GM21360 (cell line): ENCODE measurements at regions not wholly inside any gene's neighbourhood (a gene's known extent, or its start where the extent isn't known, plus 50 kb on each side); places are given as distances from the start of the nearest gene placed in this dataset.
A peak's percentile ranks its signal among the peaks of the same experiment; 100 is the strongest.

ENCODE experiments used
- ATAC-seq: cut with Tn5 transposase; IDR thresholded peaks from one replicate; pipeline ENCODE4 v1.9.1; 2021; ENCODE audit warnings: mild to moderate bottlenecking, moderate library complexity; ENCODE audit not compliant: unreplicated experiment

GRCh38 chr6:84361372-84362192 is 134.1 kb upstream of the CEP162 start:
- no peak for ATAC-seq

- ATAC-seq = no peak
These were observed 132.6 kb upstream of the CEP162 start for GRCh38 chr6:84360039-84360438.

GRCh38 chr6:84358581-84358980 is 131.1 kb upstream of the CEP162 start:
- no peak for ATAC-seq

DNA sequence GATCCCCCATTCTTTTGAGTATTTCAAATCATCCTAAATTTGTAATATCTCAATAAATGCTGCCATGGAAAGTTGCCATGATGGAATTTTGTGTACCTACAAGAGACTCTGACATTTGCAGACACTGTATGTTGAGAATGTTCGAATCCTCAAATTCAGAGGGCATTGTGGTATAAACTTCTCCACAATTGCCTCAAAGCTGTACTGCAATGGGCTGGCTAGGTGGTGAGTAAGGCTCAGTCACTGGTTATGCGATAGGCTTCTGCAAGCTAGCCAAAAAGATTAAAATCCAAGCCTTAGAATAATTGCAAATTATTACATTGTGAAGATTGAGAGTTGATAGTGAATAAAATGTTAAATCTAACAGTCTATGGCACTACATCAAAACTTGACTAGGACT is 130.2 kb upstream of the CEP162 start:
- no peak for ATAC-seq

- ATAC-seq = no peak
These were observed 129.5 kb upstream of the CEP162 start for GRCh38 chr6:84356907-84357306.

DNA sequence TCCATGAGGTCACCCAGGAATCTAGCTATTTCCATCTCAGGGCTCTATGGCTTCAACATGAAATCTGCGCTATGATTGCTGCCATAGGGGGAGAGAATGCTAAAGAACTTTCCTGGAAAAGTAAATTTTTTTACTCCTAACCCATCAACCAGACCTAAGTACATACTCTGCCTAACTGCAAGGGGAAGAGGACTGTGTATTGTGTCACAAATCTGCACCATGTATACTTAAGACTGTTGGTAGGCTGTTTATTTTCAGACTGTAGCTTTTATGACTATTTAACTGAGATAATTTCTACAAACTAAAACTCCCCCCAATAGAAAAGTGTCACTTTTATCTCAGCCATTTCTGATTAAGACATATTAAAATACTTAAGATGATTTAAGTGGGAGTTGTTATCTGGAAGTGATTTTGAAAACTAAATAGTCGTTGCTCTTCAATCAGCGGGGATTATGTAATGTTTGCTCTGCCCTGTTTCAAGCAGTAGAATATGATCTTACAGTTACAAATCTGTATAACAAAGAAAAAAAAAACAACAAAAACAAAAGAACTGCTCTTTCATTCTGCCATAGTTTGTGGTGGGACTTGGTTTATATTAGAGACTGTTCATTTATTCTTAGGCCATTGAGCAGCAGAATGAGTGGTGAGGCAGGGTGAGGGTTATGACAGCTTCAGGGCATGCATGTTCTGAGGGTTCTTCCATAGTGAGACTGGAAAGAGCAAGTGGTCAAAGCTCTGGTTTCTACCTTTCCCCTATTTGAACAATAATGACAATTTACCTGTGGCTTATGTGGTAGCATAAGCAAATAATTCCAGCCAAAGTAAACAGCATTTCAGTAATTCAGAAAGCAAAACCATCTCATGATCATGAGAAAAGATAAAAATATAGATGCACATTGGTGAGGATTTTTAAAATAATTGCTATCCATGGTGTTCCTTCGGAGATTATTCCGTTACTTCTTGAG is 126.3 kb upstream of the CEP162 start:
- ATAC-seq = no peak

- no peak for ATAC-seq
These were observed 123.0 kb upstream of the CEP162 start for GRCh38 chr6:84350397-84350796.

DNA sequence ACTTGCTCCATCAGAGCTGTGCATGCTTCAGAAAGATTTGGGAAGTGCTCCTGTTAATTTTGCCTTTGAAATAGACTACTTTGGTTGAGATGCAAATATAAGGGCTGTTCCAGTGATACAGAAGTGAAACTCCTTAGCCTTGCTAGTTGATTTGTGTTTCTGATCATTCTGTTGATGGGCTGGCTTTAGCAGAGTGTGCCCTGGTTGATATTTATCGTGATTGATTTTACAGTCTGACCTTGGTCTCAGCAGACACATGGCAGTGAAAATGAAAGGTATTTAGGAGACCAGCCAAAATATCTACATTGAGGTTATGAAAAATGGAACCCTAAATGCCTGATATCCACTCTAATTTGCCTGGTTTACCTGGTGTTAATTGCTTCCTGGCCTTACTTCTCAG is 122.1 kb upstream of the CEP162 start:
- ATAC-seq = no peak

GRCh38 chr6:84348801-84349200 is 121.4 kb upstream of the CEP162 start:
- ATAC-seq = no peak

DNA sequence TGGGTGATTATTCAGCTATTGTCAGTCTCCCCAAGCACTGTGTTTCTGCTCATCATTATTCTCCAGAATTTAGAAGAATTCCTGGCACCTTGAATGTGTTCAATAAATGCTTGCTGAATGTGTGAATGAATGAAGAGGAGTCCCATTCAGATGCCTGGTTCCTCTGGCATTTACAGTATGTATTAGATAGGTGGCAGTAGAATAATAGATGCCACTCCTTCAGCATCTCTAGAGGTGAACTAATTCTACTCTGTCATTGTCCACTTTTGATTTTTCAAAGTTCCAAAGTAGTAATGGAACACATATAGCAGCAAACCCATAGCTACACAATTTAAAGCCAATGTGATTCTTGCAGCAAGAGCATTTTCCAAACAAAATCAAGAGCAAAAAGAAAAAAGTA is 118.9 kb upstream of the CEP162 start:
- no peak for ATAC-seq

GRCh38 chr6:84344005-84344404 is 116.6 kb upstream of the CEP162 start:
- no peak for ATAC-seq

DNA sequence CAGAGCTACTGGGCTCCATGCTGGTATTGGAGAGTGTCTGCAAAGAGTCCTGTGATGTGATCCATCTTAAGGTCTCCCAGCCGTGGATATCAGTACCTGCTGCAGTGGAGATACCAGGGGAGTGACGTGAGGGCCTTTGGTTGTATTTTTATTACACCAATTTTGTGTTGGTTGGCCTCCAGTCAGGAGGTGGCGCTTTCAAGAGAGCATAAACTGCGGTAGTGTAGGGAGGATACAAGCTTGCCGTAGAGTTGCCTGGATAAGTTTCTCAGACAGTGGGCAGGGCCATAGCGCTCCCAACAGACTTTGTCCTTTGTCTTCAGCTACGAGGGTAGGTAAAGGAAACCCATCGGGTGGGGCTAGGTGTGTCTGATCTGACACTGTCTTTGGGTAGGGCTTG is 113.0 kb upstream of the CEP162 start:
- ATAC-seq = no peak

- no peak for ATAC-seq
These were observed 106.4 kb upstream of the CEP162 start for GRCh38 chr6:84333842-84334241.

GRCh38 chr6:84332139-84333034 is 104.9 kb upstream of the CEP162 start:
- peak; percentile 99 for ATAC-seq

- no peak for ATAC-seq
These were observed 102.9 kb upstream of the CEP162 start for GRCh38 chr6:84330325-84330724.

DNA sequence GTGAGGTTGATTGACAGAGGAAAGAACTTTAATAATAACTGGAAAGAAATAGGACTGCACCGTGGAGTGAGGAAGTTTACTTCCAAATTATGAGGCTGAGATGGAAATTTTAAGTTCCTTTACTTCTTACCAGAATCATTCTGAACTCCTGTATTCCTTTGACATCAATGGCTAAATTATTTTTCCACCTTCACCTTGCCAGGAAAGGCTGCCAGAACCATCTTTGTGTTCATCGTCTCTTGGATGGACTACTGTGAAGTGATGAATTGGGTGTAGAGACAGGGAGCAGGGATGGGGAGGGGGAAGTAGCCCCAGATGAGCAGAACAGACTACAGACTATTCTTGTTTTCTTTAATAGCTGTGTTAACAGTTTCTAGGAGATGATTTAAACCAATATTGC is 102.1 kb upstream of the CEP162 start:
- no peak for ATAC-seq

- ATAC-seq = no peak
These were observed 101.6 kb upstream of the CEP162 start for GRCh38 chr6:84329077-84329476.

DNA sequence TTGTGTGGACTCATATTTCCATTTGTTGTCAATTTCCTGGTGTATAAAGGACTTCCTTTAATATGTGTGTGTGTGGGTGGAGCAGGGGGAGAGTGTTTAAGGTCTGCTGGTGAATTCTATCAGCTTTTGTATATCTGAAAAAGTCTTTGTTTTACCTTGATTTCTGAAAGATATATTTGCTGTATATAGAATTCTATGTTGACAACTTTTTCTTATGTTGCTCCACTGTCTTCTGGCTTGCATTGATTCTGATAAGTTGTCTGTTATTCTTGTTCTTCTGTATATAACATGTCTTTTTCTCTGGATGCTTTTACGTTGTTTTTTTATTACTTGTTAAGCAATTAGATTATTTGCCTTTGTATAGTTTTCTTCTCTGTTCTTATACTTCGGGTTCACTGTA is 90.0 kb upstream of the CEP162 start:
- no peak for ATAC-seq

DNA sequence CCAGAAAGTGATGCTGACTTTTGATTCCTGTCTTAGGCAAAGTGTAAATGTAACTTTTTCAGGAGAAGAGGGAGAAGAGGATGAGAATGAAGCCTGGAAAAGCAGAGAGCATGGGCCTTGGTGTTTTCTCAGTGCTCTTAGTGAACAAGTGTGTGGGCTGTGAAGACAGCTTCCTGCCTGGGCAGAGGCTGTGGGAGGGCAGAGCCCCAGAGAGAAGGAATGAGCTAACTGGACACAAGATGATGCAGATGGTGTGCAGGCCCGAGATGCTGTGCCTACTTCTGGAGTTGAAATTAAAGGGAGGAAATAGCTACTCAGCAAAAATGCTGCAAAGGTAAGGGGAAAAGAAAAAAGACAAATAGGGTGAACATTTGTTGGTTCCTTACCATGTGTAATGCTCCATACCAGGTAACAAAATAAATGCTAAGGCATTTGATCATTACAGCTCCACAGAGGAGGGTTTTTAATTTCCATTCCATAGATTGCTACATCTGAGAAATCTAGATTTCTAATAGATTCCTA is 87.0 kb upstream of the CEP162 start:
- no peak for ATAC-seq

GRCh38 chr6:84309336-84309735 is 81.9 kb upstream of the CEP162 start:
- ATAC-seq = no peak

- ATAC-seq = no peak
These were observed 77.4 kb upstream of the CEP162 start for GRCh38 chr6:84304881-84305280.
